ENCODE measurements at regions not wholly inside any gene's neighbourhood (a gene's known extent, or its start where the extent isn't known, plus 50 kb on each side); places are given as distances from the start of the nearest gene placed in this dataset.
A peak's percentile ranks its signal among the peaks of the same experiment; 100 is the strongest.
"Not testable (repeated sequence)": the region's sequence is repeated elsewhere in the genome, so short reads cannot be mapped to it uniquely, and the experiment has no call there.

GRCh38 chr2:123596621-123597020, 428.5 kb upstream of the CNTNAP5 start:
- FAIRE-seq, result no peak
- no peak for DNase-seq (ENCODE audit: low spot score)

GRCh38 chr2:123597988-123598387, 427.1 kb upstream of the CNTNAP5 start:
- no peak for FAIRE-seq
- no peak for DNase-seq (ENCODE audit: low spot score)

GRCh38 chr2:123606631-123607030, 418.5 kb upstream of the CNTNAP5 start:
- no peak for FAIRE-seq

GRCh38 chr2:123609077-123609476, 416.0 kb upstream of the CNTNAP5 start:
- DNase-seq (ENCODE audit: low spot score) (no peak), FAIRE-seq (no peak)

More at GRCh38 chr2:123606631-123607030, 418.5 kb upstream of the CNTNAP5 start:
- no peak for DNase-seq (ENCODE audit: low spot score)

- FAIRE-seq, result no peak
- DNase-seq (ENCODE audit: low spot score), result no peak
Measured at GRCh38 chr2:123614596-123614995, 410.5 kb upstream of the CNTNAP5 start.

- FAIRE-seq; DNase-seq (ENCODE audit: low spot score): not testable (repeated sequence)
Measured at GRCh38 chr2:123618642-123619041, 406.4 kb upstream of the CNTNAP5 start.

- DNase-seq (ENCODE audit: low spot score) (no peak), FAIRE-seq (no peak)
Measured at GRCh38 chr2:123624816-123625215, 400.3 kb upstream of the CNTNAP5 start.

- FAIRE-seq (no peak), DNase-seq (ENCODE audit: low spot score) (no peak)
Measured at GRCh38 chr2:123636232-123636631, 388.9 kb upstream of the CNTNAP5 start.

- DNase-seq (ENCODE audit: low spot score), result no peak
- no peak for FAIRE-seq
Measured at GRCh38 chr2:123640685-123641335, 384.3 kb upstream of the CNTNAP5 start.

- FAIRE-seq (no peak), DNase-seq (ENCODE audit: low spot score) (no peak)
Measured at GRCh38 chr2:123644053-123644452, 381.0 kb upstream of the CNTNAP5 start.

- DNase-seq (ENCODE audit: low spot score) (no peak), FAIRE-seq (no peak)
Measured at GRCh38 chr2:123648016-123648415, 377.1 kb upstream of the CNTNAP5 start.

- FAIRE-seq, result no peak
- no peak for DNase-seq (ENCODE audit: low spot score)
Measured at GRCh38 chr2:123648956-123649355, 376.1 kb upstream of the CNTNAP5 start.

GRCh38 chr2:123651151-123651550, 373.9 kb upstream of the CNTNAP5 start:
- no peak for DNase-seq (ENCODE audit: low spot score)
- no peak for FAIRE-seq

GRCh38 chr2:123652320-123652719, 372.8 kb upstream of the CNTNAP5 start:
- FAIRE-seq (peak; percentile 35), DNase-seq (ENCODE audit: low spot score) (no peak)

- DNase-seq (ENCODE audit: low spot score) (no peak), FAIRE-seq (peak; percentile 75)
Measured at GRCh38 chr2:123656590-123656989, 368.5 kb upstream of the CNTNAP5 start.

GRCh38 chr2:123659120-123659519, 366.0 kb upstream of the CNTNAP5 start:
- FAIRE-seq (no peak), DNase-seq (ENCODE audit: low spot score) (no peak)

- DNase-seq (ENCODE audit: low spot score) (no peak), FAIRE-seq (no peak)
Measured at GRCh38 chr2:123670286-123670685, 354.8 kb upstream of the CNTNAP5 start.

- not testable (repeated sequence) for DNase-seq (ENCODE audit: low spot score); FAIRE-seq
Measured at GRCh38 chr2:123683797-123684196, 341.3 kb upstream of the CNTNAP5 start.

- FAIRE-seq (no peak), DNase-seq (ENCODE audit: low spot score) (no peak)
Measured at GRCh38 chr2:123687064-123687463, 338.0 kb upstream of the CNTNAP5 start.

- FAIRE-seq, result no peak
- no peak for DNase-seq (ENCODE audit: low spot score)
Measured at GRCh38 chr2:123688231-123688940, 336.7 kb upstream of the CNTNAP5 start.

- FAIRE-seq, result no peak
- no peak for DNase-seq (ENCODE audit: low spot score)
Measured at GRCh38 chr2:123692121-123692520, 333.0 kb upstream of the CNTNAP5 start.

GRCh38 chr2:123693836-123694235, 331.3 kb upstream of the CNTNAP5 start:
- no peak for DNase-seq (ENCODE audit: low spot score)
- no peak for FAIRE-seq

- FAIRE-seq (no peak), DNase-seq (ENCODE audit: low spot score) (no peak)
Measured at GRCh38 chr2:123695426-123695825, 329.7 kb upstream of the CNTNAP5 start.

Data from urothelium cell line (cell line).